ENCODE measurements at regions not wholly inside any gene's neighbourhood (a gene's known extent, or its start where the extent isn't known, plus 50 kb on each side); places are given as distances from the start of the nearest gene placed in this dataset.
"Not testable (repeated sequence)": the region's sequence is repeated elsewhere in the genome, so short reads cannot be mapped to it uniquely, and the experiment has no call there.

DNA sequence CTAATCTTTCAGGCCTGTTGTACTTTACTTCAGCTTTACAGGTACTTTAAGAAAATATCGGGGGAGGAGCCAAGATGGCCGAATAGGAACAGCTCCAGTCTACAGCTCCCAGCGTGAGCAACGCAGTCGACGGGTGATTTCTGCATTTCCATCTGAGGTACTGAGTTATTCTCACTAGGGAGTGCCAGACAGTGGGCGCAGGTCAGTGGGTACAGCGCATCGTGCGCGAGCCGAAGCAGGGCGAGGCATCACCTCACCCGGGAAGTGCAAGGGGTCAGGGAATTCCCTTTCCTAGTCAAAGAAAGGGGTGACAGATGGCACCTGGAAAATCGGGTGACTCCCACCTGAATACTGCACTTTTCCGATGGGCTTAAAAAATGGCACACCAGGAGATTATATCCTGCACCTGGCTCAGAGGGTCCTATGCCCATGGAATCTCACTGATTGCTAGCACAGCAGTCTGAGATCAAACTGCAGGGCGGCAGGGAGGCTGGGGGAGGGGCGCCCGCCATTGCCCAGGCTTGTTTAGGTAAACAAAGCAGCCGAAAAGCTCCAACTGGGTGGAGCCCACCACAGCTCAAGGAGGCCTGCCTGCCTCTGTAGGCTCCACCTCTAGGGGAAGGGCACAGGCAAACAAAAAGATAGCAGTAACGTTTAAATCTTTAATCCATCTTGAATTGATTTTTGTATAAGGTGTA is 1185.4 kb upstream of the LRRN3 start:
- DNase-seq: not testable (repeated sequence)

DNA sequence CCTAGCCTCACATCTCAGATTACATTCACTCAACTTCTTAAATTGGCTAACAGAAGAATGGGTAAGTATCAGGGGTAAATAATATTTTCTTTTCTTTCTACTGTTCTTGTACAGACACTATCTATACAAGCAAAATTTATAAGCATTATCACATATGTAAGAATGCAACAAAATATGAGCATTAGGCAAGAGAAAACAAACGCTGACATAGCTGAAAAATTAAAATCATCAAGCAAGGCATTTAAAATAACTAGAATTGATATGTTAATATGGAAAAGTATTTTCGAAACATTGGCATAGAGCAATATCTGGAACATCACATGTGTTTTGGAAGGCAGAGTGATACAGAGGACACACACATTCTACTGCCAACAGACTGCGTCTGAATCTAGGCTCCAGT is 1175.3 kb upstream of the LRRN3 start:
- DNase-seq: no peak

DNA sequence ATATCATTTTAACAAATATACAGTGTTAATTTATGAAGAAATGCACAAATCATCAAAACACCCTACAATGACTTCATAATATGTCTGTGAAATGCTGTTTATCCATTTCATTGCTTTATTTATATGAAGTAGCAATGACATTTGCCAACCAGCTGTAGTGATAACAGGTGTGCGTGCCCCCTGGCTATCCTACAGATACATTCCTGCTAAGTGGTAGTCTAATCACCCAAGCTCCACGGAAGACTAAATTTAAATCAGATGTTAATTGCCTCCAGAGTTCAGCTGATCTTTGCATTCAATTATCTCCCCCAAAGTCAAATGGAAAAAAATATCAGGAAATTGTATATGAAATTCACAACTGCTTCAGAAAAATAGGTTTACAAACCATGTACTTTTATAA is 1164.2 kb upstream of the LRRN3 start:
- no peak for DNase-seq

DNA sequence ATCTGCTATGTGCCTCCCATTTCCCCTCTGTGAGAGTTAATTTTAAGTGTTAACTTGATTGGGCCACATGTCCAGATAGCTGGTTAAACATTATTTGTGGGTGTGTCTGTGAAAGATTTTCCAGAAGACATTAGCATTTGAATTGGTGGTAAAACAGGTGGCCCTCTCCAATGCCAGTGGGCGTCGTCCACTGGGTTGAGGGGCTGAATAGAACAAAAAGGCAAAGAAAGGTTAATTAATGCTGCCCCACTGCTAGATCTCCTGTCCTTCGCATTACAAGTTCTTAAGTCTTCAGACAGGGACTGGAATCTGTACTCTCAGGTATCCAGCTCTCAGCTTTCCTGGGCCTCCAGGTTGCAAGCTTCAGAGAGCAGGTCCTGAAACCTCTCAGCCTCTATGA is 1160.9 kb upstream of the LRRN3 start:
- DNase-seq: no peak

DNA sequence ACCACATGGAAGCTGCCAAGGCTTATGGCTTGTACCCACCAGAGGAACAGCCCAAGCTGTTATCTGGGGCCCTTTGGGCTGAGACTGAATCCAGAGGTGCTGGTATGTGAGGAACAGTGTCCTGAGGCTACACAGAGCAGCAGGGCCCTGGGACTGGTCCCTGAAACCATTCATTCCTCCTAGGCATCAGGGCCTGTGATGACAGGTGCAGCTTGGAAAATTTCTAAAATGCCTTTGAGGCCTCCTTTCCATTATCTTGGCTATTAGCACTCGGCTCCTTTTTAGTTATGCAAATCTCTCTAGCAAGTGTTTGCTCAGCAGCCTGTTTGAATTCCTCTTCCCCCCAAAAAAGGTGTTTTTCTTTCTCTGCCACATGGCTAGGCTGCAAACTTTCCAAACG is 1151.7 kb upstream of the LRRN3 start:
- DNase-seq: no peak

DNA sequence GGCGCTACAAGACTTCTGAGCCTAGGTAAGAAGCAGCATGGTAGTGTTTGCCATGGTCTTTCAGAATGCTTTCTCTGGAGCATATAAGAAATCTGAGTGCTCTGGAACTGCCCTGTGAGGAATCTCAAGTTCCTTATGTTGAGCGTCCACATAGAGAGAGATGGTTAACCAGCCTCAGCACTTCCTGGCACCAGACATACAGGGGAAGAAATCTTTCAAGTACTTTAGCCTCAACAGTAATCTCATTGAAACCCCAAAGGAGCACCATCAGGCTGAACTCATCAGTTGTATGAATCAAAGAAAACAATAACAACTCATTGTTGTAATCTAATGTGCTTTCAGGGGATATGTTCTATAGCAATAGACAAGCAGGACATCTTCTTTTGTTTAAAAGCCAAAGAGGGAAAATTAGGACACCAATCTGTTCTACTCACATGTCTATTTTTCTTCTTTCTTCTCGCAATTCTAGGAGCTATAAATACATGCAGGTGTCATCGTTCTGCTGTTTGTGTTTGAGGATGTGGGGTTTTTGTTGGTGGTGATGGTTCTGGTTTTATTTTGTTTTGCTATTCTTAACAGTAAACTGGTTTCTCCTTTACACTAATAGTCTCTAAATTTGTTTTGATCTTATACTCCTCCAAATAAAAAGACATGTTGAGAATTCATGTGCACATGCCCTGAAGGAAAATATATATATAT is 1145.0 kb upstream of the LRRN3 start:
- DNase-seq: no peak

DNA sequence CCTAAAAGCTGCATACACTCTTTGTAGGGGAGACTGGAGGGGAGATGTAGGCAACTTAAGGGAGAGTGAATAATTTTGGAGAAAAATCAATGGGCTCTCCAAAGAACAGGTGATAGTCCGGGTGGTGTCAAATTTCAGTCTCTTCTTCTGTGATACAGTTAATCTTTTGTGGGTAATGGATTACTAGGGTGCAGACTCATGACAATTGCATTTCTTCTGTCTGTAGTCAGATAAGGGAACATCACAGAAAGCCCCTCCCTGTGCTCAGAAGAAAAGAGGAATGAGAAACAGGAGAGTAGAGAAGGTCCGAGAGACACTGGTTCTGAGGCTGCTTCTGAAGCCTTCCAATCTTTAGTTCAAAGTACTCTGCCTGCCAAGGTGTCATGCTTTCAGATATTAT is 1140.7 kb upstream of the LRRN3 start:
- no peak for DNase-seq

DNA sequence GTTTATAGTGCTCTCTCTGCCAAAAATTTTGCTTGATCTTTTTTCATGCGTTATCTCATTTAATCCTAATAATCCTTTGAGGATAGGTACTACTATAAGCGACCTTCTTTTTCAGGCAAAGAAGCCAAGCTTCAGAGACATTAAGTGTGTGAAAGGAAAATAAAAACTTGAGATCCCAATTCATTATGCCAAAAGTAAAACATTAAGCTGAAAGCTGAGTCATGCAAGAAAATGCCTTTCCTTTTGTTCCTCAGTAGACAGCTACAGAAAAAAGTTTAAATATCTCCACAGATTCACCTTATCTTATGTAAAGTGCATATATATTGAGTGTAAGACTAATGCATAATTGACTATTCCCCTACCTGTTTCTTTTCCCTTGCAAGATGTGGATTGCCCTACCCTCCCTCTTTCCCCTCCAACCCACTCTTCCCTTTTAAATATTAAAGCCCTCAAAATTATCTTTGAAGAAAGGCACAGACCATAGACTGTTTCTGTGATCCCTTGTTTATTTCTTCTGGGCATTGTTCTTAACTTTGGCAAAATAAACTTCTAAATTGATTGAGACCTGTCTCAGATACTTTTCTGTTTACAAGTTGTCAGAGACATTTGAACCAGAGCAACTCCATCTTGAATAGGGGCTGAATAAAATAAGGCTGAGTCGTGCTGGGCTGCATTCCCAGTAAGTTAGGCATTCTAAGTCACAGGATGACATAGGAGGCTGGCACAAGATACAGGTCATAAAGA is 1139.9 kb upstream of the LRRN3 start:
- DNase-seq: no peak

DNA sequence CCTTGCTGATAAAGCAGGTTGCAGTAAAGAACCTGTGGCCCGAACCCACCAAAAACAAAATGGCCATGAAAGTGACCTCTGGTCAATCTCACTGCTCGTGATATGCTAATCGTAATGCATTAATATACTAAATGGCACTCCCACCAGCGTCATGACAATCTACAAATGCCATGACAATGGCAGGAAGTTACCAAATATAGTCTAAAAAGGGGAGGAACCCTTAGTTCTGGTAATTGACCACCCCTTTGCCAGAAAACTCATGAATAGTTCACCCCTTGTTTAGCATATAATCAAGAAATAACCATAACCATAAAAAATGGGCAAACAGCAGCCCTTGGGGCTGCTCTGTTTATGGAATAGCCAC is 1139.4 kb upstream of the LRRN3 start:
- DNase-seq: no peak

DNA sequence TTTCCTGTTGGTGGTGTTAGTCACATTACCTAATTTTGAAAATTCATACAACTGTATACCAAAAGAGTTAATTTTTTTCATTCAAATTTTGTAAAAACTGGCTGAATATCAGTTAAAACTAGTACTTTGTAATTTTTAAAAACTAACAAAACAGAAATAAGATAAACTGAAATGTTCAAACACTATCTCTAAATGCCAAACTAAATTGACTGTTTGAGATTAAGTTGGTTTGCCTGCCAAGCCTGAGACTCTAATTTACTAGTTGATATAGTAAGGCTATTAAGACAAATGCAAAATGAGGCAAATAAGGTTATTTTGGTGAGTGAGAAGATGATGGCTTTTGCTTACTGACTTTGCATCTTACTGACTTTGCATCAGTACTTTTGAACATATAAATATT is 1134.9 kb upstream of the LRRN3 start:
- DNase-seq: no peak

DNA sequence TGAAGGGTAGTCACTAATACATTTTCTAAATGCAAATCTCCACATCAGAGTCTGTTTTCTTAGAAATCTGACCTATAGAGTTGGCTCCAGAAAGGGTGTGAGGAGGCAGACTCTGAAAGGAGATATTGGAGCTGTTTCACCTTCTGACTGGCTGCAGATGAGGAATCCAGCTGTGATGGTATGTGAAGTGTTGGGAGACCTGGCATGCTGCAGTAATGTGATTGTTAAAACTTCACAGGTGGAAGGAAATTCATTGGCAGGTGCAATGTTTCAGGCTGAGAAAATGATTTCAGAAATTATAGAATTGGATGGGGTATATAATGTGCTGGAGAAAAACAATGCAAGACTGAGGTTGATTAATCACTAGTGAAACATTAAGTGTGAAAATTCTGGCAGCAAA is 1134.0 kb upstream of the LRRN3 start:
- DNase-seq: no peak

DNA sequence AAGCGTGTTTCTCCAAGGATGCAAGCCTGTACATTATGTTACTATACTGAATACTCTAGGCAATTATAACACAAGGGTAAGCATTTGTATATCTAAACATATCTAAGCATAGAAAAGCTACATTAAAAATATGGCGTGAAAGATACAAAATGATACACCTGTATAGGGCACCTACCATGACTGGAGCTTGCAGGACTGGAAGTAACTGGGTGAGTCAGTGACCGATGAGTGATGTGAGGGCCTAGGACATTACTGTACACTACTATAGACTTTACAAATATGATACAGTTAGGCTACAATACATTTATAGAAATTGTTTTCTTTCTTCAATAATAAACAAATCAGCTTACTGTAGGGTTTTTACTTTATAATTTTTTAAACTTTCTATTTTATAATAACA is 1127.2 kb upstream of the LRRN3 start:
- DNase-seq: no peak

DNA sequence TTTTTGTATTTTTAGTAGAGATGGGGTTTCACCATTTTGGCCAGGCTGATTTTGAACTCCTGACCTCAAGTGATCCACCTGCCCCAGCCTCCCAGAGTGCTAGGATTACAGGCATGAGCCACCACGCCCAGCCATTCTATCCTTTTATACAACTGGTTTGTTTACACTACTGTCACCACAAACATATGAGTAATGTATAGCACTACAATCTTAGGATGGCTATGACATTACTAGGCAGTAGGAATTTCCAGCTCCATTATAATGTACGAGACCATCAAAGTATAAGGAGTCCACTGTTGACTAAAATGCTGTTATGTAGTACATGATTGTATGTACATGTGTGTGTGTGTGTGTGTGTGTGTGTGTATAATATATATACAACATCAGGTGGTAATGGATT is 1126.1 kb upstream of the LRRN3 start:
- DNase-seq: no peak

DNA sequence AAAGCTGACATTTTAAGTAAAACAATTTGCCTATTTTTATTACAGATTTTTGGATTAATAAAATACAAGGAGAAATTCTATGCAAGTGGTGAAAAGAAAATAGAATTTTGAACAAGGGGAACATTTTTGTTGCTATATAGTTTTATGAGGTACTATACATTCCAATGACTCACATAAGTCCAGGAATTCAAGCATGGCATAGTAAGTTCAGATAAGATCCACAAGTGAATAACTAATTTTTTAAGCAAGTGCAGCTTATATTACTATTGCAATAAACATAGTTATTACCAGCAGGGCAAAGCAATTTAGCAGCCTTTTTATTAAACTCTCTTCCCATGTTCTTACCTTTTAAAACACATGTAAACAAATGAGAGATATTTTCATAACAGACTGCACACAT is 1123.5 kb upstream of the LRRN3 start:
- no peak for DNase-seq

DNA sequence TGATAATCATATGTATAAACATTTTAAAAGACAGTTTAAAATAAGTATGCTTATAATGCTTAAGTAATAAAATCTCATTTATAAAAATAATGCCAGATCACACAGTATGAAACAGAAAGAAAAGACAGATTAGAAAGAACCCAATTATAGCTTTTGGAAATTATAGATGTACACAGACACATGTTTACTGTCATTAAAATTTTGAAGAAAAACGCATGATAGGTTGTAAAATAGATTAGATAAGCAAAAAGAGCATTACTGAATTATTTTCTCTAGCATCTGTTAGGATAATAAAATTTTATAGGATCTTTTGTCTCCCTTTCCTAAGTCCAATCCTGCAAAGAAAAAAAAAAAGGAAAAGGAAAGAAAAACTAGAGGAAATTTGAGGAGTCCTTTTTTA is 1107.3 kb upstream of the LRRN3 start:
- DNase-seq: no peak

DNA sequence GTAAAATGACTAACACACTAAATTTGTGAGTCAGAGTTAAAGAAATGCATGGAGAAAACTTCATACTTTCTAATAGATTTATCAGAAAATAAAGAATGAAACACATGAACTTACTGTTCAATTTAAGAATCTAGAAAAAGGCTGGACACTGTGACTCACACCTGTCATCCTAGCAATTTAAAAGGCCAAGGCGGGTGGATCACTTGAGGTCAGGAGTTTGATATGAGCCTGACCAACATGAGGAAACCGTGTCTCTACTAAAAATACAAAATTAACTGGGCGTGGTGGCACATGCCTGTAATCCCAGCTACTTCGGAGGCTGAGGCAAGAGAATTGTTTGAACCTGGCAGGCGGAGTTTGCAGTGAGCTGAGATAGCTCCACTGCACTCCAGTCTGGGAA is 1106.2 kb upstream of the LRRN3 start:
- no peak for DNase-seq

DNA sequence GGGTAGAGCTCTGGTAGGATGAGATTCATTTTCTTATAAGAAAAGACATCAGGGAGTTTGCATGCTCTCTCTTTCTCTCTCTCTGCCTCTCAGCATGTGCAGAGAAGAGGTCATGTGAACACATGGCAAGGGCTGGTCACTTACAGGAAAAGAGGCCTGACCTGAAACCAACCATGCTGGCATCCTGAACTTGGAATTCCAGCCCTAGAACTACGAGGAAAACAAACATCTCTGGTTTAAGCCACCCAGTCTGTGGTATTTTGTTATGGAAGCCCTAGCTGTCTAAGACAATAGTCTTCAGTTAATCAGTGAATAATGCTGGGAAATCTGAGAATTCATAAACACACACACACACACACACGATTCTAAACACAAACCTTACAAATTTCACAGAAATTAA is 1104.2 kb upstream of the LRRN3 start:
- no peak for DNase-seq

DNA sequence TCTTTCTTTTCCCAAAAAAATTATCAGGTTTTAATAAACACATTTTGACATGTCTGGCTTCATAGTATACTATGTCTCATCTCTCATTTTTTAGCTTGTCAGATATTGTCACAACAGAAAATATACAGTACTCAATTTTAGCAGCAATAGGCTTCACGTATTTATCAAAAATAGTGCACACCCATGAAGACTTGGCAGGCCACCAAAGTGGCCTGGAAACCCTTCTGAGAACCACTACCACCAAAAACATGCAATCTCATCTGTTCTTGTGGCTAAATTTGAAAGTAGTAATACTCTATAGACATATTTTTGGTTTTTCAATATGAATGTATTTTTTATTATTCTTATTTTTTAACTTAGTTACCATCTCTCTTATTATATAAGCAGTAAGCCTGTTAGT is 1094.5 kb upstream of the LRRN3 start:
- no peak for DNase-seq

DNA sequence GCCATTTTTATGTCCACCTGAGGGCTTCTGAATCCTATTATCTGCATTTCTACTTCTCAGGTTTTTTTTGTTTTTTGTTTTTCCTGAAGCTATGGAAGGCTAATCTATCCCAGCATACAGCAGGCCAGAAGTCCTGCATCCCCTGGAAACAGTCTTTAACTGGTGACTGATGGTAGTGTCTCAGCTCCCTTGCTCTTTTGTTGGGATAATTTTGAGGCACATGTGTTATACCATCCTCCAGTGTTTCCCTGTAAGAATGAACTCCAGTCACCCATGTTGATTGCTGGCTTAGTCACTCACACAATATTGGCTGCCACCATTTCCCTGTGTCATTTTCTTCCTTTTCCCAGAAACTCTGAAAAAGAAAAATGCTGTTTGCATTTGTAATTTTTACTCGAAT is 1094.0 kb upstream of the LRRN3 start:
- DNase-seq: no peak

DNA sequence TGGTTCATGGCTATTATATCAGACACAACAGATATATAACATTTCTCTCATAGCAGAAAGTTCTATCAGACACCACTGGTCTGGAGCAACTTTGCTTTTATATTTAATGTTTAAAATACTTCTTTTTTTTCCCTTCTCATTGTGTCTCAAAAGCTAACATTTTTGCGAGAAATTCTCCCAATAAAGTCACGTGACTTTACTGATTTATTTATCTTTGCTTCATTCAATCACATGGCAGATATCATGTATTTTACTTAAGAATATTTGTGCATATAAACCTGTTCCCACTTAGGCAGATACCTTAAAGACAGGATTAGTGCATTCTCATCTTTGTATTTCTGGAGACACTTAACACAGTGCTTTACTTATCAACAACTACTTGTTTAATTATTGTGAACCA is 1093.1 kb upstream of the LRRN3 start:
- DNase-seq: no peak

DNA sequence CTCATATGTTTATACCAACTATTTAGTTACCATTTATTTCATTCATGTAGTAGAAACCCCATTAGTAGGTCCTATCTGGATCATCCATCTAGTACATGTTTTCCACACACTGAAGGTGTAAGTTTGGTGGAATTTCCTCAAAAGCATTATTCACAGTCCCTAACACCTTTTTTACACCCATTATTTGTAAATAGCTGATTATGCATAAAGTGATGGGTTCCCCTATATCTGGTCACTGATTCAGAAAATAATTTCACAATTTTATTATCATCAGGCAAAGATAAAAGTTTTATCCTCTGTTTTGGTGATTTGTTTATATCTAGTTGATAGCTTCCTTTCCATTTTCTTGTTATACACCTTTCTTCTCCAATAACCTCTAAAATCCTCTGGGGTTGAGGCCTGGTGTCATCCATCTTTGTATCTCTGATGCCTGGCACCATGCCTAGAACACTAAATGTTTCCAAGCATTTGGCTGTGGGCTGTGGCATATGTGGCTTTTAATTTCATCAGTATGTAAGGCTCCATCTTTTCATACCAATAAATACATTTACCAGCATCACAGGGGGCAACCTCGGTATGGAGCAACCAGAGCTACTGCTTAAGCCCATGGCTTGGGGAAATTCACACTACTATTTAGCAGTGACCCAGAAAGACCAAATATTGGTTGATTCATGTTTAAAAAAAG is 1089.5 kb upstream of the LRRN3 start:
- DNase-seq: no peak

DNA sequence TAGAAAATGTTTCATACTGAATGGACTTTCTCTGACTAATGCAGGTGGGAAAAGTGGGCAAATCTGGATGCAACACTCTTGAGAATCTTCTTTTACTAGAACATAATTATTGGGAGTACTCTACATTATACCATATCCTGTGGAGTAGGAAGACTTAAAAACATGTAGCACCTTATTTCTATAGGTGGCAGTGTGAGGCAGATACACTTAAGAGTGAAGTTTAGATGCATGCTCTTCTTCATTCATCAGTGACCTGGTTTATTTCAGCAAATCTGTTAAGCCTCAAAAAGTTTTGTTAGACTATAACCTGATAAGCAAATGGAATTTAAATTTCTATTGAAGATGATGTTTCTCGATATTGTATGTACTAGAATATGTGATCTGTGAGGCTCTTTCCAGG is 1087.1 kb upstream of the LRRN3 start:
- DNase-seq: no peak

All from nucleus accumbens (tissue), 56 donors.